NCI-H69 (cell line): ENCODE measurements at regions not wholly inside any gene's neighbourhood (a gene's known extent, or its start where the extent isn't known, plus 50 kb on each side); places are given as distances from the start of the nearest gene placed in this dataset.

Experiments
- DNase-seq: peaks from one replicate; lab custom pipeline; 2025; lab: John Stamatoyannopoulos, UW

GRCh38 chr1:87999852-88000251 lies 671.2 kb downstream of the LMO4 start:
- DNase-seq, result no peak

- no peak for DNase-seq
Measured at GRCh38 chr1:88001460-88001859, 672.8 kb downstream of the LMO4 start.

GRCh38 chr1:88003255-88003654 lies 674.6 kb downstream of the LMO4 start:
- DNase-seq, result no peak

- DNase-seq, result no peak
Measured at GRCh38 chr1:88009916-88010315, 674.2 kb upstream of the PKN2 start.

- no peak for DNase-seq
Measured at GRCh38 chr1:88013485-88013884, 670.6 kb upstream of the PKN2 start.

- no peak for DNase-seq
Measured at GRCh38 chr1:88014131-88014530, 669.9 kb upstream of the PKN2 start.

- no peak for DNase-seq
Measured at GRCh38 chr1:88016947-88017346, 667.1 kb upstream of the PKN2 start.

- no peak for DNase-seq
Measured at GRCh38 chr1:88021529-88021928, 662.5 kb upstream of the PKN2 start.

GRCh38 chr1:88022516-88022915 lies 661.6 kb upstream of the PKN2 start:
- DNase-seq, result no peak

GRCh38 chr1:88029142-88029541 lies 654.9 kb upstream of the PKN2 start:
- no peak for DNase-seq

GRCh38 chr1:88029899-88030298 lies 654.2 kb upstream of the PKN2 start:
- DNase-seq, result peak; percentile 2

- peak; percentile 2 for DNase-seq
Measured at GRCh38 chr1:88035578-88035977, 648.5 kb upstream of the PKN2 start.

GRCh38 chr1:88036345-88037014 lies 647.6 kb upstream of the PKN2 start:
- DNase-seq, result no peak

GRCh38 chr1:88039240-88039639 lies 644.8 kb upstream of the PKN2 start:
- no peak for DNase-seq

GRCh38 chr1:88043834-88044233 lies 640.2 kb upstream of the PKN2 start:
- no peak for DNase-seq

GRCh38 chr1:88052167-88052566 lies 631.9 kb upstream of the PKN2 start:
- DNase-seq, result peak; percentile 45

- no peak for DNase-seq
Measured at GRCh38 chr1:88053065-88053464, 631.0 kb upstream of the PKN2 start.

GRCh38 chr1:88056881-88057280 lies 627.2 kb upstream of the PKN2 start:
- no peak for DNase-seq

GRCh38 chr1:88058205-88058604 lies 625.9 kb upstream of the PKN2 start:
- DNase-seq, result no peak

GRCh38 chr1:88060112-88060673 lies 623.9 kb upstream of the PKN2 start:
- DNase-seq, result no peak

GRCh38 chr1:88060750-88061491 lies 623.2 kb upstream of the PKN2 start:
- peak; percentile 54 for DNase-seq

GRCh38 chr1:88061492-88062177 lies 622.4 kb upstream of the PKN2 start:
- DNase-seq, result peak; percentile 75

- no peak for DNase-seq
Measured at GRCh38 chr1:88062650-88063153, 621.4 kb upstream of the PKN2 start.
